Neuron (in vitro differentiated cells): ENCODE measurements at regions not wholly inside any gene's neighbourhood (a gene's known extent, or its start where the extent isn't known, plus 50 kb on each side); places are given as distances from the start of the nearest gene placed in this dataset.
"Not testable (repeated sequence)": the region's sequence is repeated elsewhere in the genome, so short reads cannot be mapped to it uniquely, and the experiment has no call there.

Experiments
- H2AFZ ChIP-seq: one replicate; pipeline ENCODE4 v1.6.1; 2013; ENCODE audit warnings: low read depth, mild to moderate bottlenecking, inconsistent platforms, low read length, moderate library complexity
- H3K27me3 ChIP-seq: one replicate; pipeline ENCODE4 v1.6.1; 2013; ENCODE audit warnings: low read length; ENCODE audit not compliant: insufficient read depth
- H3K36me3 ChIP-seq: one replicate; pipeline ENCODE4 v1.6.1; 2013; ENCODE audit warnings: low read length; ENCODE audit not compliant: insufficient read depth
- H3K4me1 ChIP-seq: one replicate; pipeline ENCODE4 v1.6.1; 2013; ENCODE audit warnings: low read length; ENCODE audit not compliant: insufficient read depth
- H3K4me3 ChIP-seq: 2 replicates; pipeline ENCODE4 v1.5.1; 2013; ENCODE audit warnings: mild to moderate bottlenecking, low read length, moderate library complexity
- H3K9me3 ChIP-seq: one replicate; pipeline ENCODE4 v1.6.1; 2013; ENCODE audit warnings: low read length

DNA sequence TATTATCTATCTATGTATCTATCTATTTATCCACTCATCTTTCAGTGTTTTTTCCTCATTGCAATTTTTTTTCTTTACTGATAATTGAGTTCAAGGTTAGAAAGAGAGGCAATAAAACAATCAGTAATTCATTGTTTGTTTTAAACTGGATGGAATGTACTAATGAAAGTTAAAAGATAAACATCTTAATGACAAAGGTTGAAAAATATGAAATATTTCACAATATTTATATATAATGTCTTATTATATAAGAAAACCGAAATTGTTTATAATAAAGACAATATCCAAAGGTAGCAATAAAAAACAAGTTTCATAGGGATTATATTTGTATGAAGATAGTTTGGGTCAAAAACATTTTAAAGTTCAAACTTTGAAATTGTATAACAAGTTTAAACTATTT, 1015.5 kb upstream of the MIR17HG start:
- no peak overlapping the region for H3K4me3 ChIP-seq
- H3K4me1 ChIP-seq: no peaks in the 10 kb centered on the region
- H2AFZ ChIP-seq: no peak overlapping the region
- no peaks in the 10 kb centered on the region for H3K36me3 ChIP-seq
- H3K9me3 ChIP-seq: no peaks in the 10 kb centered on the region
- H3K27me3 ChIP-seq: no peaks in the 10 kb centered on the region

DNA sequence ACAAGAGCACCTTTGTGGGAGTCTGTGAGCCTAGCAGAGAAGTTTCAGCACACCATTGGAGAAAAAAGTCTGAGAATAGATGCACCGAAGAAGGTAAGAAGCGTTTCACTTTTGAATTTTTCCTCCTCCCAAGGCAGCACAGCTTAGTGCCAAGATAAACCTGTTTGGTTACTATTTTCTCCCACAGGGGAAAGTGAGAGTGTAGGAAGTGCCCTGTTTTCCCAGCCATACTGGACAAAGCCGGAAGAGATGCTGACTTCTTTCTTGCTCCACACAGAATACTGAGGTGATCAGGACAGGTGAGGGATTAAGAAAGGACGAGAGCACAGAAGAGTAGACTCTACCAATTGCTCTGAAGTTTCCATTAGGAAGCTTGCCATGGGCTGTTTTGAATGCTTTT, 1011.0 kb upstream of the MIR17HG start:
- Histone ChIP-seq H3K9me3 (no peaks in the 10 kb centered on the region), H3K4me1 (no peaks in the 10 kb centered on the region), H2AFZ (no peak overlapping the region), H3K36me3 (no peaks in the 10 kb centered on the region), H3K4me3 (no peak overlapping the region), H3K27me3 (no peaks in the 10 kb centered on the region)

GRCh38 chr13:90341348-90341747, 1006.1 kb upstream of the MIR17HG start:
- H3K27me3 ChIP-seq, H3K36me3 ChIP-seq, H3K9me3 ChIP-seq, H3K4me3 ChIP-seq, H3K4me1 ChIP-seq, H2AFZ ChIP-seq: not testable (repeated sequence)

- H2AFZ ChIP-seq, H3K27me3 ChIP-seq, H3K4me1 ChIP-seq: not testable (repeated sequence)
These were observed 998.9 kb upstream of the MIR17HG start for GRCh38 chr13:90348477-90349136.

DNA sequence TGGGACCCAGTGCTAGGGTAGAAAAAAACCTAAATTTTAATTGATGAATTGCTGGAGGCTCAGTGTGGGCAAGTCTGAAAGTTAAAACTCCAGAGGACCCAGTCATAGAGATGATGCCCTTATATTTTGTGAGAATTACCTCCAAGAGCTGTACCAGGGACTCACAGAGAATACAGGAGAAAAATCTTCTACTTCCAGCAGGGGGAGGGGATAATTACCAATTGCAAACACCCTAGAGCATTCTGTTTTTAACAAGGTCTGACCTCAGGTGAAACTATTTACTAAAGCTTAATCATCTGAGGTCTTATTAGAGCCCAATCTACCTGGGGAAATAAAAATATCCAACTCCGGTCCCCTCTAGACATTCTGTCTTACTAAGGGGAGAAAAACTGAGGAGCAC, 994.7 kb upstream of the MIR17HG start:
- Histone ChIP-seq H3K4me3 (no peak overlapping the region), H3K36me3 (no peaks in the 10 kb centered on the region), H3K27me3 (no peaks in the 10 kb centered on the region), H2AFZ (no peak overlapping the region), H3K4me1 (no peaks in the 10 kb centered on the region), H3K9me3 (no peaks in the 10 kb centered on the region)

More at GRCh38 chr13:90348477-90349136, 998.9 kb upstream of the MIR17HG start:
- not testable (repeated sequence) for H3K36me3 ChIP-seq, H3K9me3 ChIP-seq, H3K4me3 ChIP-seq

GRCh38 chr13:90355162-90355751, 992.2 kb upstream of the MIR17HG start:
- Histone ChIP-seq H2AFZ (no peak overlapping the region), H3K27me3 (no peaks in the 10 kb centered on the region), H3K36me3 (no peaks in the 10 kb centered on the region), H3K9me3 (no peaks in the 10 kb centered on the region), H3K4me3 (no peak overlapping the region), H3K4me1 (no peaks in the 10 kb centered on the region)

GRCh38 chr13:90360785-90361184, 986.7 kb upstream of the MIR17HG start:
- H3K9me3 ChIP-seq: peaks cover 3% of the 10 kb centered on the region
- H3K4me1 ChIP-seq: no peaks in the 10 kb centered on the region
- H3K4me3 ChIP-seq: no peak overlapping the region
- no peaks in the 10 kb centered on the region for H3K27me3 ChIP-seq
- no peaks in the 10 kb centered on the region for H3K36me3 ChIP-seq
- H2AFZ ChIP-seq: no peak overlapping the region

GRCh38 chr13:90362707-90363106, 984.8 kb upstream of the MIR17HG start:
- no peak overlapping the region for H2AFZ ChIP-seq
- no peaks in the 10 kb centered on the region for H3K4me1 ChIP-seq
- peaks cover 3% of the 10 kb centered on the region for H3K9me3 ChIP-seq
- no peak overlapping the region for H3K4me3 ChIP-seq
- no peaks in the 10 kb centered on the region for H3K27me3 ChIP-seq
- no peaks in the 10 kb centered on the region for H3K36me3 ChIP-seq

- no peak overlapping the region for H2AFZ ChIP-seq
- H3K9me3 ChIP-seq: peaks cover 3% of the 10 kb centered on the region
- H3K27me3 ChIP-seq: no peaks in the 10 kb centered on the region
- H3K4me1 ChIP-seq: no peaks in the 10 kb centered on the region
- no peaks in the 10 kb centered on the region for H3K36me3 ChIP-seq
- no peak overlapping the region for H3K4me3 ChIP-seq
These were observed 982.4 kb upstream of the MIR17HG start for GRCh38 chr13:90365130-90365529.

- Histone ChIP-seq H3K4me1 (no peaks in the 10 kb centered on the region), H3K4me3 (no peak overlapping the region), H3K9me3 (no peaks in the 10 kb centered on the region), H3K27me3 (no peaks in the 10 kb centered on the region), H3K36me3 (no peaks in the 10 kb centered on the region), H2AFZ (no peak overlapping the region)
These were observed 973.3 kb upstream of the MIR17HG start for GRCh38 chr13:90374168-90374567.

DNA sequence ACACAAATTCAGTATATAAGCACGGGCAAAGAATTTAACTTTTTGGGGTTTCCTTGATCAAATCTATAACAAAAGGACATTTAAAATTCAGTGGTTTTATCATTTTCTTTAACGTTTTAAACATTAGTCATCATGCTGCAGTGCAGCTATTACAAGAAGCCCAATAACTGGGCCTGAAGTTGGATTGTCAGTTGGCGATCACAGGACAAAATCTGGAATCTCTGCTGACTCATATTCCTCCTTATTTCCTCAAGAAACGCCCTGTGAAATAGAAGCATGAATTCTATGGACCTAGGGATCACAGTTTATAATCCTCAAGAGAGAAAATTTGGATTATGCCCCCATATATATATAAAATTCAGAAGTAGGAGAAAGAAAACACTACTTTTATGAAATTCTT, 971.6 kb upstream of the MIR17HG start:
- H2AFZ ChIP-seq: no peak overlapping the region
- H3K36me3 ChIP-seq: no peaks in the 10 kb centered on the region
- no peaks in the 10 kb centered on the region for H3K27me3 ChIP-seq
- H3K4me1 ChIP-seq: no peaks in the 10 kb centered on the region
- no peaks in the 10 kb centered on the region for H3K9me3 ChIP-seq
- no peak overlapping the region for H3K4me3 ChIP-seq

DNA sequence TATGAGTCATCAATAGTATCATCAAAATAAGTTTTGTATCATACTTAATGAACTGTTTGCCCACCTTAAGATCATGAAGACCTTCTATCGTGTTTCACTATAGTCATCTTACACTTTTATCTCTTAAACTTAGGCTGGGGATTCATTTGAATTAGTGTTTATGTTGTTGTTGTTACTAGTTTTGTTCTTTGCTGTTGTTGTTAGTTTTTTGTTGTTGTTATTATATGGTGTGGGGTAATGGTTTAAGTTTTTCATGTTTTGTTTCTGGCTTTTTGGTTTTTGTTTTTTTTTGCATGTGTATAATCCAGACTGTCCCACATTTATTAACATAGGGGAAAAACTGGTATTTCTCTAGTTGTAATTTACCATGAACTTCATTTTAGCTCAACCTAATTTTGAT, 965.1 kb upstream of the MIR17HG start:
- Histone ChIP-seq H3K4me1 (no peaks in the 10 kb centered on the region), H3K9me3 (no peaks in the 10 kb centered on the region), H3K27me3 (no peaks in the 10 kb centered on the region), H3K4me3 (no peak overlapping the region), H3K36me3 (no peaks in the 10 kb centered on the region), H2AFZ (no peak overlapping the region)

DNA sequence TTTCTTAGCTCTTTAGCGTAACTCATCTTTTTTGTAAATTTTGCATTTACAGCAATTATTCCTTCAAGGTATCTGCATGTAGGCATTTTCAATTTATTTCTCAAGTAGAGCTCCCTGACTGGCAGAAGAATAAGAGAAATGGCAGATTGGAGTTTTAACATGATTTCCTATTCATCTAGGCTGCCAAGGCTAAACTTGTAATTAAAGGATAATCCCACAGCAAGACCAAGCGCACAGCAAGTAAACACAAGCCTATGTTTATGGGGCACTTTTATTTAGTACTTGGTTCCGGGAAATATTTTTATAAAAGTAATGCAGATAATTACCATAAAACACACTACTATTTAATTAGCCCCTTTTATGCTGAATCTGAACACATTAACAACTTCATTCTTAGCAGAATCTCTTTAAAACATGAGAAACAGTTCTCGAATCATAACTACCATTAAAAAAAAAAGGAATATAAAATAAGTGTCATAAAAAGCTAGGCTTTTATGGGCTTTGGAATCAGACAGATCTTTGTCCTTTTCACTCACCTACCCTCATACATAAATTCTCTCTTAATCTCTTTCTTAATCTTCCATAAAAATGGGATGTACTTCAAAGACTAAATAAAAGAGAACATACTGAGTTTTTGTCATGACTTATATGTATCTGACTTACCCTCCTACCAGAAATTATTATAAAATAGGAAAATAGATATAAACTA, 961.6 kb upstream of the MIR17HG start:
- Histone ChIP-seq H2AFZ (no peak overlapping the region), H3K27me3 (no peaks in the 10 kb centered on the region), H3K4me1 (no peaks in the 10 kb centered on the region), H3K4me3 (no peak overlapping the region), H3K9me3 (no peaks in the 10 kb centered on the region), H3K36me3 (no peaks in the 10 kb centered on the region)
